K562 (cell line): ENCODE measurements at regions not wholly inside any gene's neighbourhood (a gene's known extent, or its start where the extent isn't known, plus 50 kb on each side); places are given as distances from the start of the nearest gene placed in this dataset.

Experiments
- ATAC-seq: fragments of 200-7000 bp; cut with Tn5 transposase; 3 replicates; pipeline ENCODE4 v1.9.1; 2020; ENCODE audit warnings: moderate library complexity
- BruUV-seq: library from RNA; stranded (reverse); fragments of 400-500 nt; replicated peaks from 2 replicates; lab custom pipeline; 2021; lab: Mats Ljungman, UMichigan
- CTCF ChIA-PET: fragments of 300-600 bp; formaldehyde crosslinking; extraction: SDS; loops from one replicate; lab custom pipeline; 2021; ENCODE audit warnings: low intra/inter-chr PET ratio; lab: Yijun Ruan, JAX
- POLR2A ChIA-PET: fragments of 300-600, 350-650 bp; sonication (Branson Sonifier 250); formaldehyde crosslinking; extraction: SDS; loops from one replicate; lab custom pipeline; 2021; ENCODE audit warnings: antibody characterized with exemption, inconsistent platforms; lab: Yijun Ruan, JAX
- DNase-seq, 4 experiments: peaks; one replicate each; pipeline versions ENCODE4 v3.0.0 to v3.0.0-alpha.2; 2011 to 2018; ENCODE audit warnings: low spot score in 3 of 4, mixed read lengths in 3 of 4; ENCODE audit errors: extremely low read depth in 1 of 4
- FAIRE-seq: peaks from 2 replicates; lab custom pipeline; 2011; peaks lifted over from hg19 to GRCh38; lab: Jason Lieb, UNC
- H2AFZ ChIP-seq: 2 replicates; pipeline ENCODE4 v1.6.0; 2011; ENCODE audit warnings: low read depth, low read length, control low read depth, inconsistent platforms
- H3K27ac ChIP-seq: fragments of 200-600 bp; 3 replicates; pipeline ENCODE4 v1.8.0; 2011; ENCODE audit warnings: low read depth, mild to moderate bottlenecking, control low read depth, inconsistent platforms, low read length, moderate library complexity, mixed read lengths; ENCODE audit errors: extremely low read depth
- H3K27me3 ChIP-seq, 2 experiments: fragments of 300-600 bp in 1 of 2; 2 replicates in 1 of 2; 3 replicates in 1 of 2; pipeline versions ENCODE4 v1.6.0 to v1.8.0; 2011; ENCODE audit warnings: inconsistent platforms in 2 of 2, low read length in 2 of 2, mild to moderate bottlenecking in 1 of 2, mixed read lengths in 1 of 2, moderate library complexity in 1 of 2; ENCODE audit not compliant: control insufficient read depth in 2 of 2, insufficient read depth in 2 of 2
- H3K36me3 ChIP-seq: fragments of 300-600 bp; 3 replicates; pipeline ENCODE4 v1.8.0; 2011; ENCODE audit warnings: mild to moderate bottlenecking, low read length, inconsistent platforms; ENCODE audit not compliant: control insufficient read depth, insufficient read depth
- H3K4me1 ChIP-seq, 2 experiments: fragments of 200-600 bp in 1 of 2; replicated peaks in 1 of 2; 2 replicates in 1 of 2; 3 replicates in 1 of 2; pipeline versions ENCODE4 v1.5.1 to v1.8.0; 2011; ENCODE audit warnings: inconsistent platforms in 2 of 2, low read length in 2 of 2, mild to moderate bottlenecking in 1 of 2, mixed read lengths in 1 of 2, moderate library complexity in 1 of 2; ENCODE audit not compliant: control insufficient read depth in 2 of 2, insufficient read depth in 2 of 2
- H3K4me2 ChIP-seq: 2 replicates; pipeline ENCODE4 v1.6.1; 2011; ENCODE audit warnings: low read length, control low read depth, inconsistent platforms, mixed read lengths; ENCODE audit not compliant: insufficient read depth
- H3K4me3 ChIP-seq: fragments of 200-600 bp; sonication (generic), shearing (Covaris generic); 2 replicates; pipeline ENCODE4 v1.5.1; 2016; ENCODE audit warnings: control low read depth, inconsistent platforms
- H3K79me2 ChIP-seq: fragments of 200-600 bp; 3 replicates; pipeline ENCODE4 v1.8.0; 2011; ENCODE audit warnings: low read length, inconsistent platforms; ENCODE audit not compliant: control insufficient read depth, insufficient read depth
- H3K9ac ChIP-seq, 2 experiments: 2 replicates each; pipeline versions ENCODE4 v1.6.0 to v1.6.1; 2011; ENCODE audit warnings: low read depth in 2 of 2, low read length in 2 of 2, control low read depth in 1 of 2, inconsistent platforms in 1 of 2, mild to moderate bottlenecking in 1 of 2, mixed read lengths in 1 of 2; ENCODE audit not compliant: insufficient read depth in 1 of 2
- H3K9me1 ChIP-seq: one replicate; pipeline ENCODE4 v1.6.0; 2011; ENCODE audit warnings: inconsistent platforms, mild to moderate bottlenecking, low read length, moderate library complexity; ENCODE audit not compliant: control insufficient read depth, insufficient read depth
- H3K9me3 ChIP-seq: replicated peaks from 2 replicates; pipeline ENCODE4 v1.5.1; 2011; ENCODE audit warnings: low read depth, low read length, inconsistent platforms; ENCODE audit not compliant: control insufficient read depth, insufficient read depth
- H4K20me1 ChIP-seq: replicated peaks from 2 replicates; pipeline ENCODE4 v1.6.1; 2011; ENCODE audit warnings: low read length, inconsistent platforms, mixed read lengths; ENCODE audit not compliant: control insufficient read depth, insufficient read depth
- ARID1B ChIP-seq: fragments of 450-650 bp; IDR thresholded peaks from 2 replicates; pipeline ENCODE4 v1.6.1; 2016; ENCODE audit warnings: antibody characterized with exemption, mild to moderate bottlenecking, inconsistent platforms
- EWSR1 ChIP-seq: fragments of 450-650 bp; IDR thresholded peaks from 2 replicates; pipeline ENCODE4 v1.6.1; 2018; ENCODE audit warnings: borderline replicate concordance, mild to moderate bottlenecking, low read depth, moderate library complexity; ENCODE audit not compliant: partially characterized antibody
- HMG20A ChIP-seq: fragments of 450-650 bp; formaldehyde crosslinking; conservative IDR thresholded peaks from 2 replicates; pipeline ENCODE4 v1.4.0; 2020; ENCODE audit warnings: mild to moderate bottlenecking, mixed read lengths
- MCM2 ChIP-seq: fragments of 450-650 bp; IDR thresholded peaks from 2 replicates; pipeline ENCODE4 v1.6.1; 2017; ENCODE audit warnings: low read depth, mild to moderate bottlenecking
- NR3C1 ChIP-seq: sonication (generic); formaldehyde crosslinking; IDR thresholded peaks from 2 replicates; pipeline ENCODE4 v1.8.1; 2022; ENCODE audit warnings: missing genetic modification reagents
- SOX6 ChIP-seq: fragments of 450-650 bp; IDR thresholded peaks from 2 replicates; pipeline ENCODE4 v1.6.1; 2014; ENCODE audit warnings: mild to moderate bottlenecking
- TARDBP ChIP-seq: fragments of 450-650 bp; IDR thresholded peaks from 2 replicates; pipeline ENCODE4 v1.6.1; 2016
- THRAP3 ChIP-seq: fragments of 450-650 bp; IDR thresholded peaks from 2 replicates; pipeline ENCODE4 v1.6.1; 2016; ENCODE audit warnings: mild to moderate bottlenecking, inconsistent platforms, borderline replicate concordance
- ZNF212 ChIP-seq: fragments of 450-650 bp; formaldehyde crosslinking; IDR thresholded peaks from 2 replicates; pipeline ENCODE4 v1.4.0; 2020; ENCODE audit warnings: mild to moderate bottlenecking
- ZSCAN32 ChIP-seq: fragments of 450-650 bp; formaldehyde crosslinking; IDR thresholded peaks from 2 replicates; pipeline ENCODE4 v1.4.0; 2020; ENCODE audit warnings: mild to moderate bottlenecking, moderate library complexity
- WGBS: fragments of 100-300 bp; shearing (Covaris generic); methylation state at CpG from one replicate; pipeline ENCODE4 v1.1.6; 2016; ENCODE audit warnings: low coverage, mixed read lengths; ENCODE audit not compliant: insufficient coverage; ENCODE audit errors: missing lambda C conversion rate; 5-methylcytosine and 5-hydroxymethylcytosine counted together
- in situ Hi-C: fragments of 300-500 bp; cut with MboI; formaldehyde crosslinking; loops from 4 replicates; pipeline ENCODE4 v1.15.0; 2018; ENCODE audit warnings: inconsistent platforms, mixed read lengths
- intact Hi-C: fragments of 100-400 bp; cut with micrococcal nuclease; formaldehyde crosslinking; loops from 2 replicates; pipeline ENCODE4 v1.14.2; 2022
- TF ChIP-seq, protein P1 (sequence below): sonication (generic); formaldehyde crosslinking; IDR thresholded peaks from 2 replicates; pipeline ENCODE4 v1.8.0; 2022; ENCODE audit warnings: mild to moderate bottlenecking, missing genetic modification reagents

- Histone ChIP-seq H3K9me1 (no peaks in the 10 kb centered on the region), H3K9me3 (no peaks in the 10 kb centered on the region), H3K4me3 (no peak overlapping the region), H3K27me3 (no peaks in the 10 kb centered on the region), H3K4me1 (no peaks in the 10 kb centered on the region), H3K79me2 (no peaks in the 10 kb centered on the region), H3K27ac (no peak overlapping the region), H3K36me3 (no peaks in the 10 kb centered on the region), H2AFZ (no peak overlapping the region), H3K9ac (no peak overlapping the region), H3K4me2 (no peak overlapping the region), H4K20me1 (no peaks in the 10 kb centered on the region)
- in situ Hi-C loops (no loop called here), intact Hi-C loops (no loop called here)
- WGBS, result 0% methylated on average over 4 of the region's 4 CpGs
- ChIA-PET POLR2A (no interaction called here), CTCF (no interaction called here)
- no peak for TF ChIP-seq ZSCAN32 (CRISPR knock-in tag)
- no peak for TF ChIP-seq ZNF212
- no peak for TF ChIP-seq TARDBP
- no peak for TF ChIP-seq NR3C1 (CRISPR knock-in tag)
- TF ChIP-seq SOX6, result no peak
- TF ChIP-seq, protein P1, sequence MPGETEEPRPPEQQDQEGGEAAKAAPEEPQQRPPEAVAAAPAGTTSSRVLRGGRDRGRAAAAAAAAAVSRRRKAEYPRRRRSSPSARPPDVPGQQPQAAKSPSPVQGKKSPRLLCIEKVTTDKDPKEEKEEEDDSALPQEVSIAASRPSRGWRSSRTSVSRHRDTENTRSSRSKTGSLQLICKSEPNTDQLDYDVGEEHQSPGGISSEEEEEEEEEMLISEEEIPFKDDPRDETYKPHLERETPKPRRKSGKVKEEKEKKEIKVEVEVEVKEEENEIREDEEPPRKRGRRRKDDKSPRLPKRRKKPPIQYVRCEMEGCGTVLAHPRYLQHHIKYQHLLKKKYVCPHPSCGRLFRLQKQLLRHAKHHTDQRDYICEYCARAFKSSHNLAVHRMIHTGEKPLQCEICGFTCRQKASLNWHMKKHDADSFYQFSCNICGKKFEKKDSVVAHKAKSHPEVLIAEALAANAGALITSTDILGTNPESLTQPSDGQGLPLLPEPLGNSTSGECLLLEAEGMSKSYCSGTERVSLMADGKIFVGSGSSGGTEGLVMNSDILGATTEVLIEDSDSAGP (CRISPR knock-in tag), result no peak
- no peak for TF ChIP-seq MCM2
- no peak for TF ChIP-seq HMG20A (CRISPR knock-in tag)
- no peak for TF ChIP-seq EWSR1
- no peak for TF ChIP-seq ARID1B
- TF ChIP-seq THRAP3, result no peak
- FAIRE-seq, result no peak
- no TSS peak for BruUV-seq
- DNase-seq, result no peak
- ATAC-seq, result no peak
These were observed 2222.6 kb downstream of the MRPL39 start for GRCh38 chr21:23384679-23385078.
